Activated naive CD8-positive, alpha-beta T cell treated with anti-CD3 and anti-CD28 coated beads for 36 hours (primary cell): ENCODE measurements at regions not wholly inside any gene's neighbourhood (a gene's known extent, or its start where the extent isn't known, plus 50 kb on each side); places are given as distances from the start of the nearest gene placed in this dataset.
"Not testable (repeated sequence)": the region's sequence is repeated elsewhere in the genome, so short reads cannot be mapped to it uniquely, and the experiment has no call there.

ENCODE experiments used
- DNase-seq: peaks from one replicate; pipeline ENCODE4 v3.0.0; 2021
- H3K27ac Mint-ChIP-seq: one replicate; pipeline ENCODE4 v1.8.0; 2022; ENCODE audit warnings: mild to moderate bottlenecking, moderate library complexity, mixed read lengths
- H3K27me3 Mint-ChIP-seq: one replicate; pipeline ENCODE4 v1.8.0; 2022; ENCODE audit warnings: mild to moderate bottlenecking, mixed read lengths
- H3K36me3 Mint-ChIP-seq: one replicate; pipeline ENCODE4 v1.8.0; 2021; ENCODE audit warnings: mild to moderate bottlenecking, mixed read lengths
- H3K4me1 Mint-ChIP-seq: one replicate; pipeline ENCODE4 v1.8.0; 2021; ENCODE audit warnings: mixed read lengths
- H3K4me3 Mint-ChIP-seq: one replicate; pipeline ENCODE4 v1.8.0; 2022; ENCODE audit warnings: mild to moderate bottlenecking, moderate library complexity, mixed read lengths
- H3K9me3 Mint-ChIP-seq: one replicate; pipeline ENCODE4 v1.8.0; 2022; ENCODE audit warnings: mixed read lengths

- DNase-seq = no peak
- no peak overlapping the region for H3K4me3 Mint-ChIP-seq
- H3K36me3 Mint-ChIP-seq = no peaks in the 10 kb centered on the region
- no peaks in the 10 kb centered on the region for H3K9me3 Mint-ChIP-seq
- no peaks in the 10 kb centered on the region for H3K4me1 Mint-ChIP-seq
- no peaks in the 10 kb centered on the region for H3K27me3 Mint-ChIP-seq
- no peak overlapping the region for H3K27ac Mint-ChIP-seq
These were observed 375.9 kb downstream of the NXPH1 start for GRCh38 chr7:8809320-8809719.

GRCh38 chr7:8817448-8818036, 384.1 kb downstream of the NXPH1 start:
- Mint-ChIP-seq H3K4me1 (no peaks in the 10 kb centered on the region), H3K27ac (no peak overlapping the region)

GRCh38 chr7:8818406-8818805, 385.0 kb downstream of the NXPH1 start:
- Mint-ChIP-seq H3K9me3 (no peaks in the 10 kb centered on the region), H3K27ac (no peak overlapping the region), H3K4me3 (no peak overlapping the region), H3K4me1 (no peaks in the 10 kb centered on the region), H3K27me3 (no peaks in the 10 kb centered on the region), H3K36me3 (no peaks in the 10 kb centered on the region)
- DNase-seq = no peak

More at GRCh38 chr7:8817448-8818036, 384.1 kb downstream of the NXPH1 start:
- H3K27me3 Mint-ChIP-seq = no peaks in the 10 kb centered on the region
- H3K4me3 Mint-ChIP-seq = no peak overlapping the region
- no peaks in the 10 kb centered on the region for H3K9me3 Mint-ChIP-seq
- no peak for DNase-seq
- H3K36me3 Mint-ChIP-seq = no peaks in the 10 kb centered on the region

- H3K27ac Mint-ChIP-seq = no peak overlapping the region
- no peaks in the 10 kb centered on the region for H3K4me1 Mint-ChIP-seq
These were observed 389.2 kb downstream of the NXPH1 start for GRCh38 chr7:8822595-8822994.

DNA sequence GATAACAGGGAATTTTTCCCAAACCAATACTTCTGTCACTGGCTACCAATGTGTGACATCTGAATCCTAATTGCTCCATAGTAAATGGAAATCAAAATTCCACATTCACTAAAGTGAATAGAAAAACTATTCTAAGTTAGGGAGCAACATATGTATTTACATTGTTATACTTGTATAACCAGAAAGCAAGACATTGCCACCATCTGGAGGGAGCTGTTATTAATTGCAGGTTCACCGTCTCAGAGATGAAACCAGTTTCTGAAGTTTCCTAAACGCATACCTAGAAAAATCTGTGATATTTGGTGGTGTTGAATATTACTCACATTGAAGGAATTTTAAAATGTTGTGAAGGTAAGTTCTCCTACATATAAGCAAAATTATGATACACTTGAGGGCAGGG, 390.1 kb downstream of the NXPH1 start:
- Mint-ChIP-seq H3K27me3 (no peaks in the 10 kb centered on the region), H3K4me3 (no peak overlapping the region), H3K36me3 (no peaks in the 10 kb centered on the region), H3K27ac (no peak overlapping the region), H3K9me3 (peaks cover 1% of the 10 kb centered on the region), H3K4me1 (no peaks in the 10 kb centered on the region)
- no peak for DNase-seq

More at GRCh38 chr7:8822595-8822994, 389.2 kb downstream of the NXPH1 start:
- Mint-ChIP-seq H3K36me3 (no peaks in the 10 kb centered on the region), H3K9me3 (peaks cover 1% of the 10 kb centered on the region), H3K27me3 (no peaks in the 10 kb centered on the region), H3K4me3 (no peak overlapping the region)
- DNase-seq = no peak

GRCh38 chr7:8827329-8827728, 393.9 kb downstream of the NXPH1 start:
- Mint-ChIP-seq H3K4me3 (no peak overlapping the region), H3K27me3 (no peaks in the 10 kb centered on the region), H3K9me3 (peaks cover 3% of the 10 kb centered on the region), H3K4me1 (no peaks in the 10 kb centered on the region), H3K36me3 (no peaks in the 10 kb centered on the region), H3K27ac (no peak overlapping the region)
- DNase-seq = no peak

DNA sequence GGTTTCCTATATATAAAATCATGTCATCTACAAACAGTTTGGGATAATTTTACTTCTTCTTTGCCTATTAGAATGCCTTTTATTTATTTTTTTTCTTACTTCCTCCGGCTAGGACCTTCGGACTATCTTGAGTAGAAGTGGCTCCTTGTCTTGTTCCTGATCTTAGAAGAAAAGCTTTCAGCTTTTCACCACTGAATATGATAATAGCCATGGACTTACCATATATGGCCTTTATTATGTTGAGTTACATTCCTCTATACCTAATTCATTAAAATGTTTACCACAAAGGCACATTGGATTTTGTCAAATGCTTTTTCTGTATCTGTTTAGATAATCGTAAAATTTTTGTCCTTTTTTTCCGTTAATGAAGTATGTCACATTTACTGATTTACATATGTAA, 395.7 kb downstream of the NXPH1 start:
- no peak for DNase-seq
- H3K27ac Mint-ChIP-seq = no peak overlapping the region
- no peaks in the 10 kb centered on the region for H3K27me3 Mint-ChIP-seq
- H3K4me3 Mint-ChIP-seq = no peak overlapping the region
- peaks cover 3% of the 10 kb centered on the region for H3K9me3 Mint-ChIP-seq
- H3K4me1 Mint-ChIP-seq = no peaks in the 10 kb centered on the region
- H3K36me3 Mint-ChIP-seq = no peaks in the 10 kb centered on the region

- no peak for DNase-seq
- no peaks in the 10 kb centered on the region for H3K27me3 Mint-ChIP-seq
- no peaks in the 10 kb centered on the region for H3K36me3 Mint-ChIP-seq
- no peaks in the 10 kb centered on the region for H3K4me1 Mint-ChIP-seq
- no peak overlapping the region for H3K4me3 Mint-ChIP-seq
- peaks cover 3% of the 10 kb centered on the region for H3K9me3 Mint-ChIP-seq
- H3K27ac Mint-ChIP-seq = no peak overlapping the region
These were observed 398.0 kb downstream of the NXPH1 start for GRCh38 chr7:8831376-8831775.

DNA sequence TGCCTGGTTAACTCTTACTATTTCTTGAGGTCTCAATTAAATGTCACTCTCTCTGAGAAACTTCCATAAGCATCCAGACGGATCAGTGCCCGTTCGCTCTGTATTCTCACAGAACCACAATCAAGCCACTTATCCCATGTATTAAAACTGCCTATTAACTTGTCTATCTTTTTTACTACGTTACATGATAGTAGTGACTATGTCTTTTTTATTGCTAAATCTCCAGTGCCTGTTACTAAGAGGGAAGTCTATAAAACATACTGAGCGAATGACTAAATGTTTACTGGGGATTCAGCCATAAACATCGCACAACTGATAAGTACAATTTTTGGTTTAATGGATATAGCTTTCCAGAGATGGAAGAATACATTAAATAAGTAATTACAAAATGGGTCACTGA, 399.9 kb downstream of the NXPH1 start:
- no peak for DNase-seq
- no peak overlapping the region for H3K4me3 Mint-ChIP-seq
- no peak overlapping the region for H3K27ac Mint-ChIP-seq
- no peaks in the 10 kb centered on the region for H3K4me1 Mint-ChIP-seq
- no peaks in the 10 kb centered on the region for H3K36me3 Mint-ChIP-seq
- peaks cover 5% of the 10 kb centered on the region for H3K9me3 Mint-ChIP-seq
- no peaks in the 10 kb centered on the region for H3K27me3 Mint-ChIP-seq

GRCh38 chr7:8841171-8841570, 407.8 kb downstream of the NXPH1 start:
- peaks cover 6% of the 10 kb centered on the region for H3K9me3 Mint-ChIP-seq
- no peak for DNase-seq
- no peaks in the 10 kb centered on the region for H3K27me3 Mint-ChIP-seq

DNA sequence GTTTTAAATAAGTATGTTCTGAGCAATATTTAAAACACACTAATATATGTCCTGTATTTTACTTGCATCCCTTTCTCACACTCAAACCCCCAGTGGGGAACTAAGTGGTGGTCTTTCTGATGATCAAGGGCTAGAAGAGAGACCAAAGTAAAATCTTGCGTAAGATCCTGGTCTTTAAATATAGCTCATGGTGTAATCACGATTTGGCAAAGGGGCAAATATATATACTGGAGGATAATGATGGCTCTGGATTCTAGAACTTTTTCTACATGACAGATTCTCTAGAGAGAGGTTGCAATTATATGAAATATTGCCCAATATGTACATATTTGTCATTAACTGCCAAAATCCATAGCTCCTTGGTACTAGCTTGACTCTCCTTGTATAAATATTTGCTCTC, 438.3 kb downstream of the NXPH1 start:
- no peaks in the 10 kb centered on the region for H3K4me1 Mint-ChIP-seq
- no peak for DNase-seq
- no peak overlapping the region for H3K4me3 Mint-ChIP-seq
- H3K36me3 Mint-ChIP-seq = no peaks in the 10 kb centered on the region
- peaks cover 4% of the 10 kb centered on the region for H3K9me3 Mint-ChIP-seq
- H3K27me3 Mint-ChIP-seq = no peaks in the 10 kb centered on the region
- H3K27ac Mint-ChIP-seq = no peak overlapping the region

More at GRCh38 chr7:8841171-8841570, 407.8 kb downstream of the NXPH1 start:
- Mint-ChIP-seq H3K36me3 (no peaks in the 10 kb centered on the region), H3K4me3 (no peak overlapping the region), H3K4me1 (no peaks in the 10 kb centered on the region), H3K27ac (no peak overlapping the region)

- no peaks in the 10 kb centered on the region for H3K36me3 Mint-ChIP-seq
- no peak for DNase-seq
These were observed 448.5 kb downstream of the NXPH1 start for GRCh38 chr7:8881916-8882315.

DNA sequence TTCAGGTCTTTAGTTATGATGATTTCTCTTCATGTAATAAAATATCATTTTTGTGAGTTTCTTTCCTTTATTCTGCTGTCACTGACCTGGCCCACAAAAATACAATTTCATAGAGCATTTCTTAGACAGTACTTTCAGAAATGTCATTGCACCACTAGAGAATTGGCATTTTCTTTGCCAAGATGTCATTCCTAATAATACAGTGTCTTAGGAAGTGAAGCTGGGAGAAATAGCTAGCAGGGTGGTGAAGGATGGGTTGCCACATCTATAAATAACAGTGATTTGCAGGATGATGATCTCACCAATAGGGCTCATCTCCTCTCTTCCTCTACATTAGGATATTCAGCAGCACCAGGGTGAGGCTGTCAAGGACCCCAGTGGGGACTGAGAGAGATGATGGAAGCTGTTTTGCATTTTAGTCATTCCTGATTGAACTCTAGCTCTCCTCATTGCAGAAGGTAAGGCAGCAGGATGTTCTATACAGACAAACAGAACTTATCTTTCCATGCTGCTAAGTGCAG, 452.1 kb downstream of the NXPH1 start:
- Mint-ChIP-seq H3K4me3 (no peak overlapping the region), H3K4me1 (no peaks in the 10 kb centered on the region), H3K36me3 (no peaks in the 10 kb centered on the region), H3K27me3 (no peaks in the 10 kb centered on the region), H3K27ac (no peak overlapping the region), H3K9me3 (peaks cover 7% of the 10 kb centered on the region)
- no peak for DNase-seq

More at GRCh38 chr7:8881916-8882315, 448.5 kb downstream of the NXPH1 start:
- H3K4me3 Mint-ChIP-seq = no peak overlapping the region
- no peak overlapping the region for H3K27ac Mint-ChIP-seq
- no peaks in the 10 kb centered on the region for H3K4me1 Mint-ChIP-seq
- no peaks in the 10 kb centered on the region for H3K27me3 Mint-ChIP-seq
- peaks cover 2% of the 10 kb centered on the region for H3K9me3 Mint-ChIP-seq

GRCh38 chr7:8890346-8890745, 456.9 kb downstream of the NXPH1 start:
- H3K27ac Mint-ChIP-seq, H3K4me3 Mint-ChIP-seq, H3K36me3 Mint-ChIP-seq, H3K9me3 Mint-ChIP-seq, H3K27me3 Mint-ChIP-seq, H3K4me1 Mint-ChIP-seq, DNase-seq: not testable (repeated sequence)

- no peaks in the 10 kb centered on the region for H3K27me3 Mint-ChIP-seq
- no peak overlapping the region for H3K27ac Mint-ChIP-seq
- H3K4me1 Mint-ChIP-seq = no peaks in the 10 kb centered on the region
- no peak overlapping the region for H3K4me3 Mint-ChIP-seq
- H3K9me3 Mint-ChIP-seq = peaks cover 15% of the 10 kb centered on the region
- DNase-seq = no peak
- H3K36me3 Mint-ChIP-seq = no peaks in the 10 kb centered on the region
These were observed 460.4 kb downstream of the NXPH1 start for GRCh38 chr7:8893775-8894174.

DNA sequence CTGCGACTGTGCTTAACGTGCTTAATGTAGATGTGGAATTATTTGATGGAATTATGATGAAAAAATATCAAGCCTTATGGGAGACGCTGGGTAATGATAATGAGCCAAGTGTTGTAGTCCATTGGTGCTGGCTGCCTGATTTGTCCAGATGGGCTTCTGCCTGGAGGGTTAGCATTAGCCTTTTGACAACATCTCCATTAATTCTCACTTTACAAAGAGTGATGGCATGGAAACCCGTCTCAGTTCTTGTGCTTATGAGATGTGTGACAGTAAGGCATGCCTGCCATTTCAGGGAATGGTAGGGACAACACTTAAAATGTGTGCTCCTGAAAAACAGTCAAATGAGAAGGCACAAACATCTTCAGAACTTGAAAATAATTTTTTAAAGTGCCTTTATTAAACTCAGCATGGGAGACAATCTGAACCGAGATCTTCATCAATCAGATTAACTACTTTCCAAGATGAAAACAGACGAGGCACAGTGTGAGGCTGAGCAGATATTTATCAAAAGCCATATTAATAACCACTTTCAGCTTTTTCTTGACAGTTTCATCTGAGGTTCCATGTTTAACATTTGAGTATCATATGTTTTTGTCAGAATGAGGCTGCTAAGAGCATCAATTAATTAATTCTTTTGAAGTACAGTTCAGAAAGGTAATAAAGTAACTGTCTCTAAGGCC, 473.1 kb downstream of the NXPH1 start:
- Mint-ChIP-seq H3K27me3 (no peaks in the 10 kb centered on the region), H3K4me1 (no peaks in the 10 kb centered on the region), H3K27ac (no peak overlapping the region), H3K4me3 (no peak overlapping the region), H3K36me3 (no peaks in the 10 kb centered on the region), H3K9me3 (peaks cover 2% of the 10 kb centered on the region)
- DNase-seq = no peak
